ENCODE measurements at regions not wholly inside any gene's neighbourhood (a gene's known extent, or its start where the extent isn't known, plus 50 kb on each side); places are given as distances from the start of the nearest gene placed in this dataset.

DNA sequence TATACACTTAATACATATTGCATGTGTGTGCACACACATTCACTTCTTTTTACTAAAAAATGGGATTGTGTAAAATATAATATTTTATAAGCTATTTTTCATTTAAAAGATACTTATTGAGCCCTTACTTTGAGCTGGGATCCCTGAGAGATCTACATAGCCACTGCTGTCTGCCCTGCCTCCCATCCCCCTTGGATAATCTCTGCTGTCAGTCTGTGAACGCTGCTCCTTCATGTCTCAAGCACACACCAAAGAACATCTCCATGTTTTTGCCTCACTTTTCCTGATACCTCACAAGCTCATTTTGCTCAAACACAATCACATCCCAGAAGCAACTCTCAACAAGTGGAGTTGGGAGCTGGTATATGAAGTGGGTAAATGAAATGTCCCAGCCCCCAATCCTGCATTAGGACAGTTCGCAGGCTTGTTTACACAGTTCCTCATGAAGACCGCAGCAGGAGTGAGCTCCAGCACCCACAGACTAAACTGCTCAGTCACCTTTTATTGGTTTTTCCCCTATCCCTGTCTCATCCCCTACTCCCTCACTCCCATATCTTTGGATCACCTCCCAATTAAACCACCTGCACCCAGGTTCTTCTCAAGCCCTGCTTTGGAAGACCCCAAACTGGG lies 108.3 kb upstream of the FRY start:
- H3K36me3 ChIP-seq (ENCODE audit: control insufficient read depth, insufficient read depth, low read length) = no peaks in the 10 kb centered on the region
- peaks cover 8% of the 10 kb centered on the region for H3K4me1 ChIP-seq (ENCODE audit: control insufficient read depth, insufficient read depth, low read length)
- WGBS (ENCODE audit: insufficient coverage, low lambda C conversion rate) = 50% methylated on average over 1 of the region's 3 CpGs
- no peaks in the 10 kb centered on the region for H3K27me3 ChIP-seq (ENCODE audit: control insufficient read depth, insufficient read depth, low read length)
- no peaks in the 10 kb centered on the region for H3K9me3 ChIP-seq (ENCODE audit: control insufficient read depth, low read depth, low read length)
- DNase-seq = no peak
- H3K27ac ChIP-seq (ENCODE audit: low read length) = no peak overlapping the region
- H3K4me3 ChIP-seq (ENCODE audit: low read length) = no peak overlapping the region

DNA sequence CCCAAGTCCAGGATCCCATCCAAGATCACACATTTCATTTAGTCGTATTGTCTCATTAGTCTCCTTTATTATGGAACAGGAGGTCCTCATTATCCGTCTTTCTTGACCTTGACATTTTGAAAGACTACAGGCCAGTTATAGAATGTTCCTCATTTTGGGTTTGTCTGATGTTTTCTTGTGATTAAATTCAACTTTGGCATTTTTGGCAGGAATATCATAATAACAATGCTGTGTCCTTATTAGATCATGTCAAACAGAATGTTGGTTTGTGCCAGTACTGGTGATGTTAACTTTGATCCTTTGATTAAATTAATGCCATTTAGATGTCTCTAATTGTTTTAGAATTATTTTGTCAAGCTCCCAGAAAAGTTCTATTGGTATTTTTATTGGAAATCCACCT lies 106.5 kb upstream of the FRY start:
- H3K9me3 ChIP-seq (ENCODE audit: control insufficient read depth, low read depth, low read length) = no peaks in the 10 kb centered on the region
- WGBS (ENCODE audit: insufficient coverage, low lambda C conversion rate) = 100% methylated on average over 1 of the region's 2 CpGs
- no peaks in the 10 kb centered on the region for H3K36me3 ChIP-seq (ENCODE audit: control insufficient read depth, insufficient read depth, low read length)
- no peak overlapping the region for H3K27ac ChIP-seq (ENCODE audit: low read length)
- DNase-seq = no peak
- H3K4me3 ChIP-seq (ENCODE audit: low read length) = no peak overlapping the region
- no peaks in the 10 kb centered on the region for H3K27me3 ChIP-seq (ENCODE audit: control insufficient read depth, insufficient read depth, low read length)
- H3K4me1 ChIP-seq (ENCODE audit: control insufficient read depth, insufficient read depth, low read length) = peaks cover 8% of the 10 kb centered on the region

- Histone ChIP-seq H3K27ac (ENCODE audit: low read length) (no peak overlapping the region), H3K9me3 (ENCODE audit: control insufficient read depth, low read depth, low read length) (no peaks in the 10 kb centered on the region)
- no CpG with 5 or more reads among the region's 5 CpGs for WGBS (ENCODE audit: insufficient coverage, low lambda C conversion rate)
Measured at GRCh38 chr13:31927219-31927653, 104.3 kb upstream of the FRY start.

DNA sequence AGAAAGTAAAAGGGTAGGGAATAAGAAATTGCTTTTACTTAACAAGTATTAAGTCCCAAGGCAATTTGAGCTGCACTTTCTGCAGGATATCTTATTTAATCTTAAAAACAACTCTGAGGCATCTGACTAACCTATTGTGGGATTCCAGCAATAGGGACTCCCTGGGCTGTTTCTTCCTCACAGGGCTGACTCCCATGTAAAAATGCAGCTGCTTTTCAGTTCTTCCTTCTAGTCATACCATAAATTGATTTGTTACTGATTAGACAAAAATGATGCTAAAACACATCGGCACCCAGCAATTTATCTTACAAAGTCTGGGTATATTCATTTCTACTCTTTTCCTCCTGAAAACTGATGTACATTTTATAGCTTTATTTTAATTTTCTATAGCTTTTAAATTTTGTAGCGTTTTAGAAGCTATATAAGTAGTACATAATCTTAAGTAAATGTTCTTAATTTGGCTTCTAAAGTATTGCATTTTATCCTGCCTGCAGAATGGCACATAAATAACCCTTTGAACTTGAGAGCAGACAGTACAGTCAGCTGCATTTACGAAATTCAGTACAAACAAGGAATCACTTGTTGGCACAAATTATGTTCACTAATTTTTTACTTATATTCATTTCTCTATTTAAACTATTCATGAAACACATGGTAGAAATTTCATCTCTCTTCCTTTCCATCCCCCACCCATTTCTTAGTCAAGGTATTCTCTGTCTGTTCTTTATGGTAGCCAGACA lies 102.4 kb upstream of the FRY start:
- Histone ChIP-seq H3K9me3 (ENCODE audit: control insufficient read depth, low read depth, low read length) (no peaks in the 10 kb centered on the region), H3K36me3 (ENCODE audit: control insufficient read depth, insufficient read depth, low read length) (no peaks in the 10 kb centered on the region), H3K27ac (ENCODE audit: low read length) (no peak overlapping the region), H3K4me1 (ENCODE audit: control insufficient read depth, insufficient read depth, low read length) (peaks cover 10% of the 10 kb centered on the region), H3K4me3 (ENCODE audit: low read length) (no peak overlapping the region), H3K27me3 (ENCODE audit: control insufficient read depth, insufficient read depth, low read length) (no peaks in the 10 kb centered on the region)
- WGBS (ENCODE audit: insufficient coverage, low lambda C conversion rate) = 53% methylated on average over 2 of the region's 3 CpGs
- no peak for DNase-seq

More at GRCh38 chr13:31927219-31927653, 104.3 kb upstream of the FRY start:
- Histone ChIP-seq H3K36me3 (ENCODE audit: control insufficient read depth, insufficient read depth, low read length) (no peaks in the 10 kb centered on the region), H3K27me3 (ENCODE audit: control insufficient read depth, insufficient read depth, low read length) (no peaks in the 10 kb centered on the region), H3K4me1 (ENCODE audit: control insufficient read depth, insufficient read depth, low read length) (peaks cover 10% of the 10 kb centered on the region), H3K4me3 (ENCODE audit: low read length) (no peak overlapping the region)
- DNase-seq = peak in 1 of 2 donors; percentile 63

DNA sequence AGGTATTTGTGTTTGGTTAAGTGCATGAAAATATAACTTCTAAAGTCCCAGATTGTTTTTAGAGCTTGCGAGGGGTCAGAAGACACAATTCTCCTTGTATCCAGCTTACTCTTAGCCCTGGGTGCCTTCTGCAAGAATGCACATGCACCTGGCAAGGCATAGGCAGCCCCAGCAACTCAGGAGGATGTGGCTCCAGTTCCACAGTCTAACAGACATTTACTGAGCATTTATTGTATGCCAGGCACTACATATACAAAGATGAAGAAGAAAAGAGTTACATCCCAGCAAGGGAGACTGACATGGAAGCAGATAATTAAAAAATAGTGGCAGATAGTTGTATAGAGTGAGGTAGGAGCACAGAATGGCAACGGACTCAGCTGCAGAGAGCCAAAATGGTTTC lies 101.1 kb upstream of the FRY start:
- Histone ChIP-seq H3K4me1 (ENCODE audit: control insufficient read depth, insufficient read depth, low read length) (peaks cover 10% of the 10 kb centered on the region), H3K4me3 (ENCODE audit: low read length) (no peak overlapping the region), H3K27me3 (ENCODE audit: control insufficient read depth, insufficient read depth, low read length) (no peaks in the 10 kb centered on the region), H3K36me3 (ENCODE audit: control insufficient read depth, insufficient read depth, low read length) (no peaks in the 10 kb centered on the region), H3K9me3 (ENCODE audit: control insufficient read depth, low read depth, low read length) (no peaks in the 10 kb centered on the region), H3K27ac (ENCODE audit: low read length) (no peak overlapping the region)
- WGBS (ENCODE audit: insufficient coverage, low lambda C conversion rate) = no CpG with 5 or more reads among the region's 2 CpGs
- no peak for DNase-seq

DNA sequence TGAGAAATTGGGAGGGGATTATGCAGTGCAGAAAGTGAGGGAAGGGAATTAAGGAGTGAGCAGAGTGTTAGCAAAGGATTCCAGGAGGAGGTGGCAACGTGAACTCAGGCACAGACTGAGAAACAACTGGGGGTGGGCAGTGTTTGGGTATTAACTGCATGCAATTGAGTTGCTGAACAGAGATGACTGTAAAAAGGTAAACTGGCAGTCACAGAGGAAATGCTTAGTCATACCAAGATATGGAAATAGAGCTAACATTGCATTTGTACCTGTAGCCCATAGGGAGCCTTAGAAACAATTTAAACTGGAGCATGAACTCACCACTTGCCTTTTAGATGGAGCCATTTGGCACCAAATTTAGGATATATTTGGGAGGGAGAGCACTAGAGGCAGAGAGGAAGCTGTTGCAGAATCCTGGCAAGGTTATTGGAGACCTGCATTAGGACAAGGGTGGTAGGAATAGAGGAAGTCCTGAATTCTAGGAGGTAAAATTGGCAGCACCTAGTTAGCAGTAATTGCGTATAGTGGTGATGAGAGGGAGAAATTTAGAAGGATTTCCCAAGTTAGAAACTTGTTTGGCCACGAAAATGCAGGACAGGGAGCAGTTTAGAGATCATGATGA lies 100.6 kb upstream of the FRY start:
- WGBS (ENCODE audit: insufficient coverage, low lambda C conversion rate) = no CpG with 5 or more reads among the region's 3 CpGs
- Histone ChIP-seq H3K9me3 (ENCODE audit: control insufficient read depth, low read depth, low read length) (no peaks in the 10 kb centered on the region), H3K27ac (ENCODE audit: low read length) (no peak overlapping the region), H3K4me1 (ENCODE audit: control insufficient read depth, insufficient read depth, low read length) (peaks cover 10% of the 10 kb centered on the region), H3K36me3 (ENCODE audit: control insufficient read depth, insufficient read depth, low read length) (no peaks in the 10 kb centered on the region), H3K4me3 (ENCODE audit: low read length) (no peak overlapping the region), H3K27me3 (ENCODE audit: control insufficient read depth, insufficient read depth, low read length) (no peaks in the 10 kb centered on the region)
- DNase-seq = peak in 1 of 2 donors; percentile 20

- no peaks in the 10 kb centered on the region for H3K27me3 ChIP-seq (ENCODE audit: control insufficient read depth, insufficient read depth, low read length)
- no peak overlapping the region for H3K4me3 ChIP-seq (ENCODE audit: low read length)
- H3K4me1 ChIP-seq (ENCODE audit: control insufficient read depth, insufficient read depth, low read length) = no peaks in the 10 kb centered on the region
- no peaks in the 10 kb centered on the region for H3K9me3 ChIP-seq (ENCODE audit: control insufficient read depth, low read depth, low read length)
- H3K27ac ChIP-seq (ENCODE audit: low read length) = no peak overlapping the region
- 79% methylated on average over 3 of the region's 4 CpGs for WGBS (ENCODE audit: insufficient coverage, low lambda C conversion rate)
- DNase-seq = no peak
- no peaks in the 10 kb centered on the region for H3K36me3 ChIP-seq (ENCODE audit: control insufficient read depth, insufficient read depth, low read length)
Measured at GRCh38 chr13:31937436-31937835, 94.1 kb upstream of the FRY start.

- no peaks in the 10 kb centered on the region for H3K36me3 ChIP-seq (ENCODE audit: control insufficient read depth, insufficient read depth, low read length)
- no peak overlapping the region for H3K4me3 ChIP-seq (ENCODE audit: low read length)
- no peak overlapping the region for H3K27ac ChIP-seq (ENCODE audit: low read length)
- H3K4me1 ChIP-seq (ENCODE audit: control insufficient read depth, insufficient read depth, low read length) = no peaks in the 10 kb centered on the region
- H3K9me3 ChIP-seq (ENCODE audit: control insufficient read depth, low read depth, low read length) = no peaks in the 10 kb centered on the region
- no peak for DNase-seq
- no peaks in the 10 kb centered on the region for H3K27me3 ChIP-seq (ENCODE audit: control insufficient read depth, insufficient read depth, low read length)
- no CpG with 5 or more reads among the region's 4 CpGs for WGBS (ENCODE audit: insufficient coverage, low lambda C conversion rate)
Measured at GRCh38 chr13:31940076-31940475, 91.5 kb upstream of the FRY start.

- H3K27me3 ChIP-seq (ENCODE audit: control insufficient read depth, insufficient read depth, low read length) = no peaks in the 10 kb centered on the region
- H3K27ac ChIP-seq (ENCODE audit: low read length) = no peak overlapping the region
- H3K4me3 ChIP-seq (ENCODE audit: low read length) = no peak overlapping the region
- no peaks in the 10 kb centered on the region for H3K4me1 ChIP-seq (ENCODE audit: control insufficient read depth, insufficient read depth, low read length)
- H3K9me3 ChIP-seq (ENCODE audit: control insufficient read depth, low read depth, low read length) = no peaks in the 10 kb centered on the region
- DNase-seq = no peak
- H3K36me3 ChIP-seq (ENCODE audit: control insufficient read depth, insufficient read depth, low read length) = no peaks in the 10 kb centered on the region
- WGBS (ENCODE audit: insufficient coverage, low lambda C conversion rate) = 40% methylated on average over 1 of the region's 3 CpGs
Measured at GRCh38 chr13:31943591-31943990, 88.0 kb upstream of the FRY start.

DNA sequence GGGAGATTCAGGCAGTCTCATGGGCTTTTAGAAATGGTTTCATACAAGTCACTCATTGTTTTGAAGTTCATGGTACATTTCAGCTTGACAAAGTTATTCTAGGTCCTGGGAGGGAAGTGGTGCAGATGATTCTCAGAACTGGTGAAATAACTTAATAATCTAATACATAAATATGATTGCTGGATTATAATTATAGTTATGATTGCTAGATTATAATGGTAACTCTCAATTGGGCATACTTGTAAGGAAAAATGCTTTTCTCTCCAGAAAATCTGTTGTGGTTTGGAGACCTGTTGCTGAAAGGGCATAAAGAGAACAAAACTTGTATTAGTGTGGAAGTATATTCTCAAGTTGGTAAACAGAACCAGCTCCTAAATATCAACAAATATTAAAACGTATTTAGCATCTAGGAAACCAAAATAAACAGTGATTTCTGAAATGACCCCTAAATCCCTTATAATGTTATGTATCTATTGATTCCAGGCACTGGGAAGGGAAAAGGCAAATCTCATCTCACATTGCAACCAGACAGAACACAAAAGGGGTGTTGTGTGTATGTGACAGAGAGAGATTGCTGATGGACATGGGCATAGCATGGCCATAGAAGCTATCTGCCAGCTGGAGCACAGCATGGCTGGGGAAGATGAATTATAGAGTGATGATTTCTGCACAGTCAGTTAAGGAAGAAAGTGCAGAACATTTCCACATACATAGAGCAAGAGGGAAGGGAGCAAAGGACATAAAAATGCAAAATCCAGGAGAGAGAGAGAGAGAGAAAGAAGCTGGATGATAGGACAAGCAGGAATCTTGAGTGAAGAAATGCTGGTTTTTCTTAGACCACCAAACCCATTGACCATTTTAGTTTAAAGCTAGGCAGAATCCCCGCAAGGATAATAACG lies 87.1 kb upstream of the FRY start:
- no peak for DNase-seq
- H3K4me3 ChIP-seq (ENCODE audit: low read length) = no peak overlapping the region
- no CpG with 5 or more reads among the region's 3 CpGs for WGBS (ENCODE audit: insufficient coverage, low lambda C conversion rate)
- no peak overlapping the region for H3K27ac ChIP-seq (ENCODE audit: low read length)
- no peaks in the 10 kb centered on the region for H3K27me3 ChIP-seq (ENCODE audit: control insufficient read depth, insufficient read depth, low read length)
- H3K9me3 ChIP-seq (ENCODE audit: control insufficient read depth, low read depth, low read length) = no peaks in the 10 kb centered on the region
- H3K4me1 ChIP-seq (ENCODE audit: control insufficient read depth, insufficient read depth, low read length) = no peaks in the 10 kb centered on the region
- no peaks in the 10 kb centered on the region for H3K36me3 ChIP-seq (ENCODE audit: control insufficient read depth, insufficient read depth, low read length)
